PFSK-1 (cell line): ENCODE measurements at regions not wholly inside any gene's neighbourhood (a gene's known extent, or its start where the extent isn't known, plus 50 kb on each side); places are given as distances from the start of the nearest gene placed in this dataset.

Experiments
- FOXP2 ChIP-seq: optimal IDR thresholded peaks from 2 replicates; pipeline ENCODE3; 2011; ENCODE audit warnings: borderline replicate concordance, control low read depth, inconsistent platforms; ENCODE audit not compliant: insufficient read depth; ENCODE audit errors: extremely low read length, extremely low read depth
- POLR2AphosphoS5 ChIP-seq: IDR thresholded peaks from 2 replicates; pipeline ENCODE4 v1.6.1; 2012; ENCODE audit warnings: low read depth, mild to moderate bottlenecking, control low read depth, low read length, moderate library complexity
- SIN3A ChIP-seq: IDR thresholded peaks from 2 replicates; pipeline ENCODE4 v1.6.1; 2012; ENCODE audit warnings: mild to moderate bottlenecking, low read length, moderate library complexity, borderline replicate concordance; ENCODE audit not compliant: insufficient read depth
- TAF1 ChIP-seq: IDR thresholded peaks from 2 replicates; pipeline ENCODE4 v1.6.1; 2012; ENCODE audit warnings: low read length, control low read depth, borderline replicate concordance; ENCODE audit not compliant: insufficient read depth
- TF ChIP-seq, protein P1 (sequence below), 2 experiments: IDR thresholded peaks; 2 replicates each; pipeline versions ENCODE4 v1.6.1 to v1.8.0; 2011 to 2012; ENCODE audit warnings: low read depth in 2 of 2, low read length in 2 of 2, control low read depth in 1 of 2, inconsistent platforms in 1 of 2, mild to moderate bottlenecking in 1 of 2, moderate library complexity in 1 of 2; ENCODE audit not compliant: insufficient read depth in 1 of 2

DNA sequence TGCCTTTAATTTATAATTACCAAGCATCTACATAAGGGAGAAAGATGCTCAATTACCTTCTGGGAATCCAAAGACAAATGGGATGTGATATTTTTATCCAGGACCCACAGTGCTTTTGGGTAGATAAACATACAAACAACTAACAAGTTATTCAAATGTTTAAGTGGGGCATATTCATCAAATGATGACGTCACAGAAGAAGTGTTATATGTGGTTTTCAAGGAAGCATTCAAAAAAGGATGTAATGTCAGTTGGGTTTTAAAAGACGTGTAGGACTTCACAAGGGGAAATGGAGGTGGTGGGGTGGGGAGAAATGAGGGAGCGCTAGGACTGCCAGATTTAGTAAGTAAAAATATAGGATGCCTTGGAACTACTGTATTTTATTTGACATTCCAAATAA is 915.9 kb downstream of the KCNA4 start:
- TF ChIP-seq FOXP2 (no peak), TAF1 (no peak), POLR2AphosphoS5 (no peak), SIN3A (no peak)
- TF ChIP-seq, protein P1, sequence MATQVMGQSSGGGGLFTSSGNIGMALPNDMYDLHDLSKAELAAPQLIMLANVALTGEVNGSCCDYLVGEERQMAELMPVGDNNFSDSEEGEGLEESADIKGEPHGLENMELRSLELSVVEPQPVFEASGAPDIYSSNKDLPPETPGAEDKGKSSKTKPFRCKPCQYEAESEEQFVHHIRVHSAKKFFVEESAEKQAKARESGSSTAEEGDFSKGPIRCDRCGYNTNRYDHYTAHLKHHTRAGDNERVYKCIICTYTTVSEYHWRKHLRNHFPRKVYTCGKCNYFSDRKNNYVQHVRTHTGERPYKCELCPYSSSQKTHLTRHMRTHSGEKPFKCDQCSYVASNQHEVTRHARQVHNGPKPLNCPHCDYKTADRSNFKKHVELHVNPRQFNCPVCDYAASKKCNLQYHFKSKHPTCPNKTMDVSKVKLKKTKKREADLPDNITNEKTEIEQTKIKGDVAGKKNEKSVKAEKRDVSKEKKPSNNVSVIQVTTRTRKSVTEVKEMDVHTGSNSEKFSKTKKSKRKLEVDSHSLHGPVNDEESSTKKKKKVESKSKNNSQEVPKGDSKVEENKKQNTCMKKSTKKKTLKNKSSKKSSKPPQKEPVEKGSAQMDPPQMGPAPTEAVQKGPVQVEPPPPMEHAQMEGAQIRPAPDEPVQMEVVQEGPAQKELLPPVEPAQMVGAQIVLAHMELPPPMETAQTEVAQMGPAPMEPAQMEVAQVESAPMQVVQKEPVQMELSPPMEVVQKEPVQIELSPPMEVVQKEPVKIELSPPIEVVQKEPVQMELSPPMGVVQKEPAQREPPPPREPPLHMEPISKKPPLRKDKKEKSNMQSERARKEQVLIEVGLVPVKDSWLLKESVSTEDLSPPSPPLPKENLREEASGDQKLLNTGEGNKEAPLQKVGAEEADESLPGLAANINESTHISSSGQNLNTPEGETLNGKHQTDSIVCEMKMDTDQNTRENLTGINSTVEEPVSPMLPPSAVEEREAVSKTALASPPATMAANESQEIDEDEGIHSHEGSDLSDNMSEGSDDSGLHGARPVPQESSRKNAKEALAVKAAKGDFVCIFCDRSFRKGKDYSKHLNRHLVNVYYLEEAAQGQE (IDR thresholded peaks at IDR 0.05; ENCODE audit: insufficient read depth in 1 of 2, low read depth in 2 of 2, low read length in 2 of 2), result no peak

DNA sequence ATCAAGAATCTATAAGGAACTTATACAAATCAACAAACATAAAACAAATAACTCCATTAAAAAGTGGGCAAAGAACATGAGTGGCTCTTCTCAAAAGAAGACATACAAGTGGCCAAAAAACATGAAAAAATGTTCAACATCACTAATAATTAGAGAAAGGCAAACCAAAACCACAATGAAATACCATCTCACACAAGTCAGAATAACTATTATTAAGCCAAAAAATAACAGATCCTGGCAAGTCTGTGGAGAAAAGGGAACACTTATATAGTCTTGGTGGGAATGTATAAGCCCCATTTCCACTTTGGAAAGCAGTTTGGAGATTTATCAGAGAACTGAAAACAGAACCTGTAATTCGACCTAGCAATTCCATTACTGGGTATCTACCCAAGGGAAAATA is 921.0 kb downstream of the KCNA4 start:
- TF ChIP-seq, protein P1 (IDR thresholded peaks at IDR 0.05; ENCODE audit: insufficient read depth in 1 of 2, low read depth in 2 of 2, low read length in 2 of 2), result no peak
- TF ChIP-seq FOXP2 (no peak), TAF1 (no peak), POLR2AphosphoS5 (no peak), SIN3A (no peak)

DNA sequence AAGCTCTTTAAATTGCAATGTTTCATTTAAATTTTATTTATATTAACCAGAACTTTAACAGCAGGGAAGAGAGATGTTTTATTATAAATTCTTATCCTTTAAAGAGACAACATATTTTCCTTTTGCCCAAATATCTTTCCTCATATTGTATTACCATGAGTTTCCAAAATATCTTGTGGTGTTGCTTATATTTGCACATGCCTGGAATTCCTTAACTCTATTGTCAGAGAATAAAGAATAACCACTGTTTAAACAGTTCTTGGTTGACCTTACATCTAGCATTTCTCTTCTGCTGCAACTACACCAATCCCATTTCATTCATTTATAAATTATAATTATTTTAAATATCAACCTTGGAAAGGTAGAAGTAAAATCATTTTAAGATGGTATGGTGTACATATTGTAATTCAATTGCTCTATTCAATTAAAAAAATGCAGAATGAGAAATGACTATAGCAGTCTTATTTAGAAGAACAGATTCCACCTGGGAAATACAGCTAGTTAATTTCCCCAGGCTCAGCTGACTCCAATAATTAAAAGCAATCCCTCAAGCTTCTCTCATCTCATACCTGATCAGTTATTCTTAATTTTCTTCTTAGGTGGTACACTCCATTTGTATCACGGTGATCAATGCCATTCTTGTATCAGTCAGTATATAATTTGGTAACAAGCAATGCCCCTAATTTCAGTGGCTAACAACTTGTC is 923.3 kb downstream of the KCNA4 start:
- TF ChIP-seq POLR2AphosphoS5 (no peak), FOXP2 (no peak), TAF1 (no peak), SIN3A (no peak)
- TF ChIP-seq, protein P1 (IDR thresholded peaks at IDR 0.05; ENCODE audit: insufficient read depth in 1 of 2, low read depth in 2 of 2, low read length in 2 of 2), result no peak

DNA sequence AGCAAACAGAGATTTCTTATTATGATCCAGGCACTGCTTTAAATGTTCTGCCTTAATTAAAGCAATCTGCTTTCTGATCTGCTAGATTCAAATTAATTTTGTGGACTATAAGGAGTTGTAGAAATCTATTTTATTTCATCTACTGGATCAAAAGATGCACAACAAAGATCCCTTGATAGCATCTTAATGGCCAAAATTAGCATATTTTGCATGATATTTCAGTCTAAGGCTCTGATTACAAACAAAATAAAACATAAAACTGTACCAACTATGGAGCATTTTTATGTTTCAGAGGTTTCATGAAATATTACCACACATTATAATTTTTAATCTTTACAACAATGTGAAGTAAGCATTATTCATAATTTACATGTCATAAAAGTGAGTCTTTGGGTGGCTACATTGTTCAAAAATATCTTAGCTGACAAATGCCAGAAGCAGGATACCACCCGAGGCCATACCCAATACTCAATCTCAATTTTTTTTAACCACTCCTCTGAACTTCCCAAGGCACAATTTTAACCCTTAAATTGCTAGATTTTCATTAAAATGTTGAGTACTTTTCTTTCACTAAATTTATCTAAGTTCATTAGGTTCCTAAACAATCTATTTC is 929.5 kb downstream of the KCNA4 start:
- TF ChIP-seq, protein P1 (IDR thresholded peaks at IDR 0.05; ENCODE audit: insufficient read depth in 1 of 2, low read depth in 2 of 2, low read length in 2 of 2), result no peak
- TF ChIP-seq SIN3A (no peak), TAF1 (no peak), POLR2AphosphoS5 (no peak)

DNA sequence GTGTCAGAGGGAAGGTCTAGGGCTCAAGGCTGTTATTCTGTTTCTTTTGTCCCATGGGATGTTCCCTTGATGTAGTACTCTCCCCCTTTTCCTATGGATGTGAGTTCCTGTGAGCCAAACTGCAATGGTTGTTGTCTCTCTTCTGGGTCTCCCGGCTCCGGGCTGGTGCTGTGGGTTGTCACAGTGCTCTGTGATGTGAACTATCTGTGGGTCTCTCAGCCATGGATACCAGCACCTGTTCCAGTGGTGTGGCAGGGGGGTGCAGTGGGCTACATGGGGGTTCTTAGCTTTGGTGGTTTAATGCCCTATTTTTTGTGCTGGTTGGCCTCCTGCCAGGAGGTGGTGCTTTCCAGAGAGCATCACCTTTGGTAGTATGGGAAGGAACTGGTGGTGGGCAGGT is 941.1 kb downstream of the KCNA4 start:
- TF ChIP-seq TAF1 (no peak), FOXP2 (no peak), POLR2AphosphoS5 (no peak), SIN3A (no peak)
- TF ChIP-seq, protein P1 (IDR thresholded peaks at IDR 0.05; ENCODE audit: insufficient read depth in 1 of 2, low read depth in 2 of 2, low read length in 2 of 2), result no peak
